Glutamatergic neuron (in vitro differentiated cells): ENCODE measurements at regions not wholly inside any gene's neighbourhood (a gene's known extent, or its start where the extent isn't known, plus 50 kb on each side); places are given as distances from the start of the nearest gene placed in this dataset.

Experiments used
- DNase-seq: peaks from one replicate; pipeline ENCODE4 v3.0.0; 2022
- H3K27ac Mint-ChIP-seq: one replicate; pipeline ENCODE4 v1.8.0; 2020; ENCODE audit warnings: mild to moderate bottlenecking, mixed read lengths, inconsistent platforms; ENCODE audit not compliant: unreplicated experiment
- H3K27me3 Mint-ChIP-seq: one replicate; pipeline ENCODE4 v1.8.0; 2020; ENCODE audit warnings: mild to moderate bottlenecking, moderate library complexity, mixed read lengths, inconsistent platforms; ENCODE audit not compliant: unreplicated experiment
- H3K36me3 Mint-ChIP-seq: one replicate; pipeline ENCODE4 v1.8.0; 2020; ENCODE audit warnings: mild to moderate bottlenecking, mixed read lengths, inconsistent platforms; ENCODE audit not compliant: unreplicated experiment
- H3K4me1 Mint-ChIP-seq: one replicate; pipeline ENCODE4 v1.8.0; 2020; ENCODE audit warnings: mild to moderate bottlenecking, low read depth, mixed read lengths, inconsistent platforms; ENCODE audit not compliant: unreplicated experiment
- H3K4me3 Mint-ChIP-seq: one replicate; pipeline ENCODE4 v1.8.0; 2020; ENCODE audit warnings: mild to moderate bottlenecking, mixed read lengths, inconsistent platforms; ENCODE audit not compliant: unreplicated experiment
- H3K9me3 Mint-ChIP-seq: one replicate; pipeline ENCODE4 v1.8.0; 2020; ENCODE audit warnings: mild to moderate bottlenecking, moderate library complexity, mixed read lengths, inconsistent platforms; ENCODE audit not compliant: unreplicated experiment
- CTCF ChIP-seq: fragments of 200-600 bp; sonication (generic); IDR thresholded peaks from one replicate; pipeline ENCODE4 v1.5.0; 2021; ENCODE audit not compliant: partially characterized antibody, unreplicated experiment

- H3K27ac Mint-ChIP-seq, result no peak overlapping the region
- H3K27me3 Mint-ChIP-seq, result no peaks in the 10 kb centered on the region
- no peaks in the 10 kb centered on the region for H3K36me3 Mint-ChIP-seq
- no peaks in the 10 kb centered on the region for H3K4me1 Mint-ChIP-seq
- no peak for DNase-seq
- no peak overlapping the region for H3K4me3 Mint-ChIP-seq
- no peaks in the 10 kb centered on the region for H3K9me3 Mint-ChIP-seq
- no peak for TF ChIP-seq CTCF
Measured at GRCh38 chr5:164746723-164747122, 1241.3 kb downstream of the MAT2B start.

GRCh38 chr5:164747371-164747770 is 1242.0 kb downstream of the MAT2B start:
- no peak for TF ChIP-seq CTCF
- DNase-seq, result no peak
- H3K27ac Mint-ChIP-seq, result no peak overlapping the region
- no peaks in the 10 kb centered on the region for H3K4me1 Mint-ChIP-seq
- H3K9me3 Mint-ChIP-seq, result no peaks in the 10 kb centered on the region
- H3K27me3 Mint-ChIP-seq, result no peaks in the 10 kb centered on the region
- no peak overlapping the region for H3K4me3 Mint-ChIP-seq
- H3K36me3 Mint-ChIP-seq, result no peaks in the 10 kb centered on the region

GRCh38 chr5:164748861-164749260 is 1243.4 kb downstream of the MAT2B start:
- no peak for DNase-seq
- H3K4me1 Mint-ChIP-seq, result no peaks in the 10 kb centered on the region
- TF ChIP-seq CTCF, result no peak
- no peaks in the 10 kb centered on the region for H3K27me3 Mint-ChIP-seq
- H3K9me3 Mint-ChIP-seq, result no peaks in the 10 kb centered on the region
- no peak overlapping the region for H3K4me3 Mint-ChIP-seq
- H3K27ac Mint-ChIP-seq, result no peak overlapping the region
- no peaks in the 10 kb centered on the region for H3K36me3 Mint-ChIP-seq

GRCh38 chr5:164753434-164753833 is 1248.0 kb downstream of the MAT2B start:
- Mint-ChIP-seq H3K4me3 (no peak overlapping the region), H3K4me1 (no peaks in the 10 kb centered on the region), H3K27ac (no peak overlapping the region), H3K36me3 (no peaks in the 10 kb centered on the region), H3K9me3 (no peaks in the 10 kb centered on the region), H3K27me3 (no peaks in the 10 kb centered on the region)
- DNase-seq, result no peak
- no peak for TF ChIP-seq CTCF

GRCh38 chr5:164763206-164763605 is 1257.8 kb downstream of the MAT2B start:
- no peak overlapping the region for H3K4me3 Mint-ChIP-seq

More at GRCh38 chr5:164763206-164763605, 1257.8 kb downstream of the MAT2B start:
- DNase-seq, result no peak
- no peaks in the 10 kb centered on the region for H3K4me1 Mint-ChIP-seq
- no peaks in the 10 kb centered on the region for H3K36me3 Mint-ChIP-seq
- no peak overlapping the region for H3K27ac Mint-ChIP-seq
- no peaks in the 10 kb centered on the region for H3K9me3 Mint-ChIP-seq
- no peak for TF ChIP-seq CTCF
- H3K27me3 Mint-ChIP-seq, result no peaks in the 10 kb centered on the region
